Fibroblast of villous mesenchyme (primary cell): ENCODE measurements at regions not wholly inside any gene's neighbourhood (a gene's known extent, or its start where the extent isn't known, plus 50 kb on each side); places are given as distances from the start of the nearest gene placed in this dataset. TPM values are rescaled to one million over a fixed set of nuclear protein-coding genes. Genes with fewer than 3 reads are reported as not detected.

Experiments
- DNase-seq: peaks from one replicate; pipeline ENCODE4 v3.0.0-alpha.2; 2010; ENCODE audit warnings: low read depth
- H3K4me3 ChIP-seq: 2 replicates; pipeline ENCODE4 v1.5.1; 2011; ENCODE audit warnings: low read depth, mild to moderate bottlenecking, low read length
- CTCF ChIP-seq: IDR thresholded peaks from 2 replicates; pipeline ENCODE4 v1.5.1; 2012; ENCODE audit warnings: low read depth, mild to moderate bottlenecking, low read length; ENCODE audit not compliant: insufficient read depth
- small RNA-seq: library from RNA; depleted of rRNA; stranded (forward); fragments of <200 nt; gene quantifications from one replicate; pipeline ENCODE3, GENCODE V24; 2012

GRCh38 chr9:129234491-129234890, 56.4 kb upstream of the IER5L start:
- no peak for DNase-seq
- TF ChIP-seq CTCF, result no peak
- H3K4me3 ChIP-seq, result no peak overlapping the region

GRCh38 chr9:129232839-129233591, 55.0 kb upstream of the IER5L start:
- no peak overlapping the region for H3K4me3 ChIP-seq
- TF ChIP-seq CTCF, result no peak
- DNase-seq, result peak; percentile 67

- no peak for TF ChIP-seq CTCF
- DNase-seq, result no peak
- no peak overlapping the region for H3K4me3 ChIP-seq
Observed at GRCh38 chr9:129231759-129232158, 53.7 kb upstream of the IER5L start.

GRCh38 chr9:129231022-129231739, 53.1 kb upstream of the IER5L start:
- no peak for DNase-seq
- no peak overlapping the region for H3K4me3 ChIP-seq
- TF ChIP-seq CTCF, result no peak

GRCh38 chr9:129230302-129230701, 52.2 kb upstream of the IER5L start:
- DNase-seq, result no peak
- TF ChIP-seq CTCF, result no peak
- no peak overlapping the region for H3K4me3 ChIP-seq

Small RNAs in the stretch of these regions (small RNA-seq; reads per million reads assigned to genes)
- gene AL353803.5 (not detected), gene RN7SL159P (not detected)
